NCI-H748 (cell line): ENCODE measurements at regions not wholly inside any gene's neighbourhood (a gene's known extent, or its start where the extent isn't known, plus 50 kb on each side); places are given as distances from the start of the nearest gene placed in this dataset.

ENCODE experiments used
- DNase-seq: peaks from one replicate; lab custom pipeline; 2025; ENCODE audit not compliant: unreplicated experiment; lab: John Stamatoyannopoulos, UW

- no peak for DNase-seq
Measured at GRCh38 chr5:5066276-5067186, 73.6 kb upstream of the ADAMTS16 start.

GRCh38 chr5:5069851-5070250 is 70.3 kb upstream of the ADAMTS16 start:
- DNase-seq = no peak

- no peak for DNase-seq
Measured at GRCh38 chr5:5071554-5071953, 68.6 kb upstream of the ADAMTS16 start.

- DNase-seq = no peak
Measured at GRCh38 chr5:5077236-5077635, 62.9 kb upstream of the ADAMTS16 start.

- no peak for DNase-seq
Measured at GRCh38 chr5:5078009-5078897, 61.9 kb upstream of the ADAMTS16 start.

GRCh38 chr5:5079876-5080275 is 60.3 kb upstream of the ADAMTS16 start:
- no peak for DNase-seq

GRCh38 chr5:5080790-5081189 is 59.3 kb upstream of the ADAMTS16 start:
- DNase-seq = no peak

GRCh38 chr5:5085381-5085780 is 54.7 kb upstream of the ADAMTS16 start:
- no peak for DNase-seq

- no peak for DNase-seq
Measured at GRCh38 chr5:5089895-5090649, 50.1 kb upstream of the ADAMTS16 start.
